ENCODE measurements at regions not wholly inside any gene's neighbourhood (a gene's known extent, or its start where the extent isn't known, plus 50 kb on each side); places are given as distances from the start of the nearest gene placed in this dataset.

DNA sequence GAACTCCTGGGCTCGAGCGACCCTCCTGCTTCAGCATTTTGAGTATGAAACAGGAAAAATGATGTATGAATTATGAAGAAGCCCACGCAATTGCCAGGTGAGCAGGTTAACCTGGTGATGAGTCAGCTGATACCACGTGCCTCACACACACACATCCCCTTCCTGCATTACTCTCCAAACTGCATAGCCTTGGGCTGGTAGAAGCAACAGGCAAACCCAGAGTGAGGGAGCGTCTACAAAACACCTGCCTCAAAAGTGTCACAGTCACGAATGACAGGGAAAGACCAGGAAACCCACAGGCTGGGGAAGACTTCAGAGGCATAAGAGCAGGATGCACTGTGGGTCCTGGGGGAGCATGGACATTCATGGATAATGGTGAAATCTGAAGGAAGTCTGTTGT is 192.8 kb upstream of the IRS2 start:
- no peak for TF ChIP-seq CTCF (IDR thresholded peaks at IDR 0.05)
- Mint-ChIP-seq H3K27ac (ENCODE audit: unreplicated experiment) (no peak overlapping the region), H3K27me3 (ENCODE audit: low read depth) (no peaks in the 10 kb centered on the region), H3K9me3 (ENCODE audit: low read depth) (no peaks in the 10 kb centered on the region), H3K36me3 (ENCODE audit: low read depth) (no peaks in the 10 kb centered on the region), H3K4me3 (ENCODE audit: unreplicated experiment) (no peak overlapping the region), H3K4me1 (ENCODE audit: low read depth) (peaks cover 5% of the 10 kb centered on the region)
- no peak for DNase-seq (ENCODE audit: low spot score)

DNA sequence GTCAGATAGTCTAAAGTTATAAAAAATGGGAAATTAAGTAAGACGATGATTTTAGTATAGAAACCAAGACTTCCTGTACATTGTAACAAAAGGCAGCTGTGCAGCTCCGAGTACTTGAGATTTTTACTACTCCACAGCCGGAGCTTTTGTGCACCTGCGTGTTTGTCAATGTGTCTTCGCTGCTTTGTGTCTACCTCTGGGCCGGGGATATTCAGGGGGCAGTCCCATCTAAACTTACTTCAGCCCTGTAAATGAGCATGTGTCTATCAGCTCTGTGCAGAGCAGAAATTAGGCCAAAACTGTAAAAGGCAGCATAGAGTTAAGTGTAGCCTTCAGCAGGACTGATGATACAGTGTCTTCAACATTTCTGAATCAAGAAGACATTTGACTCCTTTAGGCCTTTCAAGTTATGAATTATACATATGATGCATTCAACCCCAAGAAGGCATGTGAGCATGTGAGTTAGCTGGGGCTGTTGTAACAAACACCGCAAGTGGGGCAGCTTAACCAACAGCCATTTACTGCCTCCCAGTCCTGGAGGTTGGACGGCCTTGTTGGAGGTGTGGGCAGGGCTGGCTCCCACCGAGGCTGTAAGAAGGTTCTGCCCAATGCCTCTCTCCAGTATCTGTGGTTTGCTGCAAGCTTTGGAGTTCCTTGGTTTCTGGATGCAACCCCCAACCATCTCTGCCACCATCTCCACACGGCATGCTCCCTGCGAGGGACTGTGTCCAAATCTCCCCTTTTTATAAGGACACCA is 191.0 kb upstream of the IRS2 start:
- no peak overlapping the region for H3K27ac Mint-ChIP-seq (ENCODE audit: unreplicated experiment)
- no peak overlapping the region for H3K4me3 Mint-ChIP-seq (ENCODE audit: unreplicated experiment)
- TF ChIP-seq CTCF (IDR thresholded peaks at IDR 0.05): no peak
- DNase-seq (ENCODE audit: low spot score): no peak
- H3K4me1 Mint-ChIP-seq (ENCODE audit: low read depth): peaks cover 5% of the 10 kb centered on the region
- no peaks in the 10 kb centered on the region for H3K36me3 Mint-ChIP-seq (ENCODE audit: low read depth)
- H3K9me3 Mint-ChIP-seq (ENCODE audit: low read depth): no peaks in the 10 kb centered on the region
- H3K27me3 Mint-ChIP-seq (ENCODE audit: low read depth): no peaks in the 10 kb centered on the region

GRCh38 chr13:109976206-109976997 is 190.0 kb upstream of the IRS2 start:
- H3K9me3 Mint-ChIP-seq (ENCODE audit: low read depth): no peaks in the 10 kb centered on the region
- H3K4me3 Mint-ChIP-seq (ENCODE audit: unreplicated experiment): no peak overlapping the region
- no peak for DNase-seq (ENCODE audit: low spot score)
- H3K36me3 Mint-ChIP-seq (ENCODE audit: low read depth): no peaks in the 10 kb centered on the region
- H3K27ac Mint-ChIP-seq (ENCODE audit: unreplicated experiment): no peak overlapping the region
- no peaks in the 10 kb centered on the region for H3K27me3 Mint-ChIP-seq (ENCODE audit: low read depth)
- no peak for TF ChIP-seq CTCF (IDR thresholded peaks at IDR 0.05)
- peaks cover 5% of the 10 kb centered on the region for H3K4me1 Mint-ChIP-seq (ENCODE audit: low read depth)

DNA sequence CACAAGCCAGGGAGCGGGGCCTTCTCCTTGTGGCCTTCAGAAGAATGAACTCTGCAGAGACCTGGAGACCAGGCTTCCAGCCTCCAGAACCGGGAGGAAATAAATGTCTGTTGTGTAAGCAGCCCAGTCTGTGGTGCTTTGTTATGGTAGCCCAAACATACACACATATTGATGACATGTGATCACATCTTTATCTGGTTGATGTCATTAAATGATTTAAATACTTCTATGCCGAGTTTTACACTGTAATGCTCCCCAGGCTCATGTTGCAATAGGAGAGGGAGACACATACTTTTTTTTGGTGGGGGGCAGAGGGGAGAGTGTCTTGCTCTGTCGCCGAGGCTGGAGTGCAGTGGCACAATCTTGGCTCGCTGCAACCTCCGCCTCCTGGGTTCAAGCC is 188.0 kb upstream of the IRS2 start:
- H3K27me3 Mint-ChIP-seq (ENCODE audit: low read depth): no peaks in the 10 kb centered on the region

More for the DNA sequence above, 188.0 kb upstream of the IRS2 start:
- peaks cover 8% of the 10 kb centered on the region for H3K36me3 Mint-ChIP-seq (ENCODE audit: low read depth)
- no peak for DNase-seq (ENCODE audit: low spot score)
- H3K9me3 Mint-ChIP-seq (ENCODE audit: low read depth): peaks cover 12% of the 10 kb centered on the region
- peaks cover 5% of the 10 kb centered on the region for H3K4me1 Mint-ChIP-seq (ENCODE audit: low read depth)
- TF ChIP-seq CTCF (IDR thresholded peaks at IDR 0.05): no peak
- H3K27ac Mint-ChIP-seq (ENCODE audit: unreplicated experiment): no peak overlapping the region
- no peak overlapping the region for H3K4me3 Mint-ChIP-seq (ENCODE audit: unreplicated experiment)

All from chondrocyte (in vitro differentiated cells).